Trophoblast cell (in vitro differentiated cells and primary cell): ENCODE measurements at regions not wholly inside any gene's neighbourhood (a gene's known extent, or its start where the extent isn't known, plus 50 kb on each side); places are given as distances from the start of the nearest gene placed in this dataset.

Source experiments
- DNase-seq, 2 donors: peaks; one replicate each; pipeline ENCODE4 v3.0.0-alpha.2; 2016
- H2AFZ ChIP-seq: 2 replicates; pipeline ENCODE4 v1.6.1; 2013; ENCODE audit warnings: low read length, moderate library complexity, mild to moderate bottlenecking; ENCODE audit not compliant: insufficient read depth, poor library complexity
- H2AK5ac ChIP-seq: 2 replicates; pipeline ENCODE4 v1.6.1; 2013; ENCODE audit warnings: mild to moderate bottlenecking, low read length
- H2BK120ac ChIP-seq: 2 replicates; pipeline ENCODE4 v1.6.1; 2013; ENCODE audit warnings: low read length, mild to moderate bottlenecking, moderate library complexity; ENCODE audit not compliant: insufficient read depth, poor library complexity
- H2BK12ac ChIP-seq: 2 replicates; pipeline ENCODE4 v1.6.1; 2013; ENCODE audit warnings: mild to moderate bottlenecking, low read length, moderate library complexity
- H2BK5ac ChIP-seq: 2 replicates; pipeline ENCODE4 v1.6.1; 2013; ENCODE audit warnings: low read length, low read depth, moderate library complexity, mild to moderate bottlenecking; ENCODE audit not compliant: poor library complexity
- H3K14ac ChIP-seq: 2 replicates; pipeline ENCODE4 v1.6.1; 2013; ENCODE audit warnings: mild to moderate bottlenecking, low read length
- H3K18ac ChIP-seq: 2 replicates; pipeline ENCODE4 v1.6.1; 2013; ENCODE audit warnings: mild to moderate bottlenecking, low read length
- H3K23ac ChIP-seq: 2 replicates; pipeline ENCODE4 v1.6.1; 2013; ENCODE audit warnings: low read length
- H3K27ac ChIP-seq: 2 replicates; pipeline ENCODE4 v1.5.1; 2013; ENCODE audit warnings: low read depth, mild to moderate bottlenecking, inconsistent platforms, low read length, moderate library complexity
- H3K27me3 ChIP-seq: 2 replicates; pipeline ENCODE4 v1.6.1; 2013; ENCODE audit warnings: inconsistent platforms, mild to moderate bottlenecking, low read length, moderate library complexity; ENCODE audit not compliant: insufficient read depth
- H3K36me3 ChIP-seq, 2 experiments: 1 replicate in 1 of 2; 2 replicates in 1 of 2; pipeline ENCODE4 v1.6.1; 2013; ENCODE audit warnings: low read length in 2 of 2, mild to moderate bottlenecking in 2 of 2, moderate library complexity in 1 of 2; ENCODE audit not compliant: insufficient read depth in 2 of 2, control insufficient read depth in 1 of 2
- H3K4ac ChIP-seq: 2 replicates; pipeline ENCODE4 v1.6.1; 2013; ENCODE audit warnings: low read depth, mild to moderate bottlenecking, low read length, moderate library complexity
- H3K4me1 ChIP-seq, 2 experiments: 1 replicate in 1 of 2; 2 replicates in 1 of 2; pipeline ENCODE4 v1.6.1; 2013; ENCODE audit warnings: low read length in 2 of 2, mild to moderate bottlenecking in 2 of 2, moderate library complexity in 1 of 2; ENCODE audit not compliant: insufficient read depth in 2 of 2, control insufficient read depth in 1 of 2
- H3K4me2 ChIP-seq: 2 replicates; pipeline ENCODE4 v1.6.1; 2013; ENCODE audit warnings: inconsistent platforms, mild to moderate bottlenecking, low read length, moderate library complexity
- H3K4me3 ChIP-seq: 2 replicates; pipeline ENCODE4 v1.5.1; 2013; ENCODE audit warnings: mild to moderate bottlenecking, low read depth, low read length, inconsistent platforms
- H3K79me1 ChIP-seq: one replicate; pipeline ENCODE4 v1.6.1; 2013; ENCODE audit warnings: low read length
- H3K79me2 ChIP-seq: 2 replicates; pipeline ENCODE4 v1.6.1; 2013; ENCODE audit warnings: low read length, mild to moderate bottlenecking; ENCODE audit not compliant: control insufficient read depth, insufficient read depth, poor library complexity
- H3K9ac ChIP-seq: 2 replicates; pipeline ENCODE4 v1.6.1; 2013; ENCODE audit warnings: mild to moderate bottlenecking, low read length
- H3K9me3 ChIP-seq: 2 replicates; pipeline ENCODE4 v1.6.1; 2013; ENCODE audit warnings: low read depth, mild to moderate bottlenecking, control low read depth, inconsistent platforms, low read length; ENCODE audit not compliant: insufficient read depth
- H4K12ac ChIP-seq: 2 replicates; pipeline ENCODE4 v1.6.1; 2013; ENCODE audit warnings: low read depth, mild to moderate bottlenecking, low read length, moderate library complexity
- H4K8ac ChIP-seq: 2 replicates; pipeline ENCODE4 v1.6.1; 2013; ENCODE audit warnings: low read depth, mild to moderate bottlenecking, low read length, moderate library complexity
- H4K91ac ChIP-seq: one replicate; pipeline ENCODE4 v1.6.1; 2013; ENCODE audit warnings: low read depth, mild to moderate bottlenecking, low read length, moderate library complexity
- WGBS: extraction: QIAGEN DNeasy Blood & Tissue Kit; methylation state at CpG from one replicate; pipeline ENCODE4 v1.1.7; 2013; ENCODE audit warnings: missing lambda C conversion rate; ENCODE audit not compliant: insufficient read length, insufficient coverage; ENCODE audit errors: extremely low coverage; 5-methylcytosine and 5-hydroxymethylcytosine counted together

- Histone ChIP-seq H3K36me3 (no peaks in the 10 kb centered on the region), H4K8ac (no peak overlapping the region), H3K9me3 (peaks cover 2% of the 10 kb centered on the region), H3K79me2 (no peaks in the 10 kb centered on the region), H3K4ac (no peak overlapping the region), H3K4me1 (no peaks in the 10 kb centered on the region), H2BK12ac (no peak overlapping the region), H3K4me3 (no peak overlapping the region), H4K91ac (no peak overlapping the region), H2AFZ (no peak overlapping the region), H2BK120ac (no peak overlapping the region), H2AK5ac (no peak overlapping the region), H3K14ac (no peak overlapping the region), H3K27me3 (no peaks in the 10 kb centered on the region), H3K79me1 (no peaks in the 10 kb centered on the region), H4K12ac (no peak overlapping the region), H2BK5ac (no peak overlapping the region), H3K9ac (no peak overlapping the region), H3K18ac (no peak overlapping the region), H3K4me2 (no peak overlapping the region), H3K23ac (no peak overlapping the region), H3K27ac (no peak overlapping the region)
- DNase-seq = no peak
- WGBS = no CpG with 5 or more reads among the region's 1 CpG
Observed at GRCh38 chr1:68365709-68366382, 83.9 kb downstream of the RPE65 start.

GRCh38 chr1:68363339-68363738 is 86.4 kb downstream of the RPE65 start:
- Histone ChIP-seq H3K4ac (no peak overlapping the region), H2BK120ac (no peak overlapping the region), H3K79me1 (no peaks in the 10 kb centered on the region), H3K4me2 (no peak overlapping the region), H4K91ac (no peak overlapping the region), H4K8ac (no peak overlapping the region), H3K23ac (no peak overlapping the region), H3K9me3 (peaks cover 2% of the 10 kb centered on the region), H3K79me2 (no peaks in the 10 kb centered on the region), H4K12ac (no peak overlapping the region), H2AK5ac (no peak overlapping the region), H3K27me3 (peaks cover 2% of the 10 kb centered on the region), H2BK12ac (no peak overlapping the region), H3K18ac (no peak overlapping the region), H2BK5ac (no peak overlapping the region), H3K4me1 (no peaks in the 10 kb centered on the region), H2AFZ (no peak overlapping the region), H3K27ac (no peak overlapping the region), H3K4me3 (no peak overlapping the region), H3K14ac (no peak overlapping the region), H3K36me3 (no peaks in the 10 kb centered on the region), H3K9ac (no peak overlapping the region)
- DNase-seq = no peak

- no CpG with 5 or more reads among the region's 3 CpGs for WGBS
- H3K79me1 ChIP-seq = no peaks in the 10 kb centered on the region
- H4K8ac ChIP-seq = no peak overlapping the region
- H2AFZ ChIP-seq = no peak overlapping the region
- H3K79me2 ChIP-seq = no peaks in the 10 kb centered on the region
- H4K91ac ChIP-seq = no peak overlapping the region
- H3K4me2 ChIP-seq = no peak overlapping the region
- H3K9ac ChIP-seq = no peak overlapping the region
- no peak overlapping the region for H2BK5ac ChIP-seq
- no peak overlapping the region for H4K12ac ChIP-seq
- no peak overlapping the region for H2BK12ac ChIP-seq
- H3K18ac ChIP-seq = no peak overlapping the region
- no peaks in the 10 kb centered on the region for H3K4me1 ChIP-seq
- H3K27ac ChIP-seq = no peak overlapping the region
- H2AK5ac ChIP-seq = no peak overlapping the region
- no peaks in the 10 kb centered on the region for H3K36me3 ChIP-seq
- no peak overlapping the region for H3K23ac ChIP-seq
- H3K4me3 ChIP-seq = no peak overlapping the region
- no peak overlapping the region for H2BK120ac ChIP-seq
- no peak for DNase-seq
- no peak overlapping the region for H3K14ac ChIP-seq
- no peak overlapping the region for H3K4ac ChIP-seq
- H3K27me3 ChIP-seq = peaks cover 2% of the 10 kb centered on the region
- no peaks in the 10 kb centered on the region for H3K9me3 ChIP-seq
Observed at GRCh38 chr1:68361346-68361910, 88.3 kb downstream of the RPE65 start.

- no peak overlapping the region for H4K8ac ChIP-seq
- H3K27me3 ChIP-seq = peaks cover 2% of the 10 kb centered on the region
- no peaks in the 10 kb centered on the region for H3K79me1 ChIP-seq
- no peak overlapping the region for H3K27ac ChIP-seq
- H4K12ac ChIP-seq = no peak overlapping the region
- H3K14ac ChIP-seq = no peak overlapping the region
- no peaks in the 10 kb centered on the region for H3K79me2 ChIP-seq
- no peak overlapping the region for H2AK5ac ChIP-seq
- no peak overlapping the region for H2BK12ac ChIP-seq
- H3K4me3 ChIP-seq = no peak overlapping the region
- H3K36me3 ChIP-seq = no peaks in the 10 kb centered on the region
- no CpG with 5 or more reads among the region's 2 CpGs for WGBS
- no peak overlapping the region for H3K18ac ChIP-seq
- H3K4ac ChIP-seq = no peak overlapping the region
- H3K9me3 ChIP-seq = no peaks in the 10 kb centered on the region
- no peak overlapping the region for H3K23ac ChIP-seq
- no peak overlapping the region for H2AFZ ChIP-seq
- H3K4me2 ChIP-seq = no peak overlapping the region
- no peak overlapping the region for H2BK5ac ChIP-seq
- H3K4me1 ChIP-seq = no peaks in the 10 kb centered on the region
- no peak overlapping the region for H3K9ac ChIP-seq
- H2BK120ac ChIP-seq = no peak overlapping the region
- H4K91ac ChIP-seq = no peak overlapping the region
- DNase-seq = no peak
Observed at GRCh38 chr1:68359045-68359444, 90.7 kb downstream of the RPE65 start.
